ENCODE measurements at regions not wholly inside any gene's neighbourhood (a gene's known extent, or its start where the extent isn't known, plus 50 kb on each side); places are given as distances from the start of the nearest gene placed in this dataset.
"Not testable (repeated sequence)": the region's sequence is repeated elsewhere in the genome, so short reads cannot be mapped to it uniquely, and the experiment has no call there.

DNA sequence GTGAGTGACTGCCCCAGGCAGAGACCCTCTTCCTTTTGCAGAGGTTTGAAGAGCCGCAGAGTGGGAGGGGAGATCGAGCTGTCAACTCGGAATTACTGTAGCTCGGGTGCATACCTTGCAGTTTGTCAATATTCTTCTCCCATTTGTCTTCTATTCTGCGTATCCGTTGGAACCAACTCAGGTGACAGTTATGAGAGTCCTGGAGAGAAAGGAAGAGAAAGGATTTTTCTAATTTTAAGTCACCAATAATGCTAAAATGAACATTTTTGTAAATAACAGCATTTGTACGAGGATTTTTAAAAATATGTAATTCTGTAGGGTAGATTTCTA, 1393.4 kb downstream of the CDH12 start:
- TF ChIP-seq, protein P1, sequence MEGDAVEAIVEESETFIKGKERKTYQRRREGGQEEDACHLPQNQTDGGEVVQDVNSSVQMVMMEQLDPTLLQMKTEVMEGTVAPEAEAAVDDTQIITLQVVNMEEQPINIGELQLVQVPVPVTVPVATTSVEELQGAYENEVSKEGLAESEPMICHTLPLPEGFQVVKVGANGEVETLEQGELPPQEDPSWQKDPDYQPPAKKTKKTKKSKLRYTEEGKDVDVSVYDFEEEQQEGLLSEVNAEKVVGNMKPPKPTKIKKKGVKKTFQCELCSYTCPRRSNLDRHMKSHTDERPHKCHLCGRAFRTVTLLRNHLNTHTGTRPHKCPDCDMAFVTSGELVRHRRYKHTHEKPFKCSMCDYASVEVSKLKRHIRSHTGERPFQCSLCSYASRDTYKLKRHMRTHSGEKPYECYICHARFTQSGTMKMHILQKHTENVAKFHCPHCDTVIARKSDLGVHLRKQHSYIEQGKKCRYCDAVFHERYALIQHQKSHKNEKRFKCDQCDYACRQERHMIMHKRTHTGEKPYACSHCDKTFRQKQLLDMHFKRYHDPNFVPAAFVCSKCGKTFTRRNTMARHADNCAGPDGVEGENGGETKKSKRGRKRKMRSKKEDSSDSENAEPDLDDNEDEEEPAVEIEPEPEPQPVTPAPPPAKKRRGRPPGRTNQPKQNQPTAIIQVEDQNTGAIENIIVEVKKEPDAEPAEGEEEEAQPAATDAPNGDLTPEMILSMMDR (IDR thresholded peaks at IDR 0.05), result not testable (repeated sequence)
- not testable (repeated sequence) for TF ChIP-seq POLR2AphosphoS5 (IDR thresholded peaks at IDR 0.05)
